Epithelial cell of esophagus (primary cell): ENCODE measurements at regions not wholly inside any gene's neighbourhood (a gene's known extent, or its start where the extent isn't known, plus 50 kb on each side); places are given as distances from the start of the nearest gene placed in this dataset.

ENCODE experiments used
- DNase-seq: peaks from one replicate; pipeline ENCODE4 v3.0.0; 2010; ENCODE audit warnings: low read depth
- H3K4me3 ChIP-seq: 2 replicates; pipeline ENCODE4 v1.5.1; 2011; ENCODE audit warnings: mild to moderate bottlenecking, low read length, control low read depth
- CTCF ChIP-seq: IDR thresholded peaks from 2 replicates; pipeline ENCODE4 v1.5.1; 2011; ENCODE audit warnings: low read depth, mild to moderate bottlenecking, low read length, control low read depth, inconsistent platforms; ENCODE audit not compliant: insufficient read depth; ENCODE audit errors: missing control alignments

- TF ChIP-seq CTCF: no peak
- DNase-seq: peak; percentile 81
- H3K4me3 ChIP-seq: no peak overlapping the region
Measured at GRCh38 chr13:88376760-88377388, 705.7 kb downstream of the SLITRK5 start.

GRCh38 chr13:88377852-88378251 lies 706.7 kb downstream of the SLITRK5 start:
- no peak overlapping the region for H3K4me3 ChIP-seq
- DNase-seq: no peak
- no peak for TF ChIP-seq CTCF

- no peak for TF ChIP-seq CTCF
- DNase-seq: no peak
- no peak overlapping the region for H3K4me3 ChIP-seq
Measured at GRCh38 chr13:88384542-88384941, 713.4 kb downstream of the SLITRK5 start.

- H3K4me3 ChIP-seq: no peak overlapping the region
- no peak for DNase-seq
- no peak for TF ChIP-seq CTCF
Measured at GRCh38 chr13:88395804-88396203, 724.6 kb downstream of the SLITRK5 start.

- TF ChIP-seq CTCF: no peak
- DNase-seq: no peak
Measured at GRCh38 chr13:88411696-88412095, 740.5 kb downstream of the SLITRK5 start.

GRCh38 chr13:88417801-88418200 lies 746.6 kb downstream of the SLITRK5 start:
- DNase-seq: no peak
- no peak overlapping the region for H3K4me3 ChIP-seq
- no peak for TF ChIP-seq CTCF

More at GRCh38 chr13:88411696-88412095, 740.5 kb downstream of the SLITRK5 start:
- no peak overlapping the region for H3K4me3 ChIP-seq

- TF ChIP-seq CTCF: no peak
- no peak overlapping the region for H3K4me3 ChIP-seq
- DNase-seq: no peak
Measured at GRCh38 chr13:88424463-88424862, 753.3 kb downstream of the SLITRK5 start.
